Stimulated activated CD4-positive, alpha-beta T cell treated with anti-CD3 and anti-CD28 coated beads, TNF-alpha, amount 100 ng/mL, for 4 hours (primary cell): ENCODE measurements at regions not wholly inside any gene's neighbourhood (a gene's known extent, or its start where the extent isn't known, plus 50 kb on each side); places are given as distances from the start of the nearest gene placed in this dataset.

Experiments
- DNase-seq, 3 experiments: peaks; one replicate each; pipeline ENCODE4 v3.0.0-alpha.2; 2020; ENCODE audit warnings: low read depth in 3 of 3

GRCh38 chr11:115911613-115912346 is 407.6 kb upstream of the CADM1 start:
- no peak for DNase-seq

GRCh38 chr11:115910379-115910778 is 406.2 kb upstream of the CADM1 start:
- DNase-seq: no peak

DNA sequence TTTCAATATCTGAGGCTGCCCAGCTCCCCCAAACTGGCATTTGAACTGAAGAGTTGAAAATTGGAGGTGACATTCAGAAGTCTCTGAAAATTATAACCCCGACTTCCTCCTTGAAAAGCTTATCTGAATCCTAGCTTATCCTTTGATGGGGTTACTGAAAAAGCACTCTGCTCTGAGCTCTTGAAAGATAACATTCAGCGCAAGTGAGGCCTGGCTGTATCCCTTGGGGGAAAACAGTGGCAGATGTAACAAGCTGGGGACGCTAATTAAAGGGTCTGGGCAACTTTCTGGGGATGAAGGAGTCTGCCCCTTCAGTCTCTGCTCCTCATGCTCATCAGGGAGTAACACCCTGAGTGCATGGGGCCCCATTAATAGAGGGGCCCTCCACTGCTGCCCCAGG is 402.0 kb upstream of the CADM1 start:
- DNase-seq: no peak

DNA sequence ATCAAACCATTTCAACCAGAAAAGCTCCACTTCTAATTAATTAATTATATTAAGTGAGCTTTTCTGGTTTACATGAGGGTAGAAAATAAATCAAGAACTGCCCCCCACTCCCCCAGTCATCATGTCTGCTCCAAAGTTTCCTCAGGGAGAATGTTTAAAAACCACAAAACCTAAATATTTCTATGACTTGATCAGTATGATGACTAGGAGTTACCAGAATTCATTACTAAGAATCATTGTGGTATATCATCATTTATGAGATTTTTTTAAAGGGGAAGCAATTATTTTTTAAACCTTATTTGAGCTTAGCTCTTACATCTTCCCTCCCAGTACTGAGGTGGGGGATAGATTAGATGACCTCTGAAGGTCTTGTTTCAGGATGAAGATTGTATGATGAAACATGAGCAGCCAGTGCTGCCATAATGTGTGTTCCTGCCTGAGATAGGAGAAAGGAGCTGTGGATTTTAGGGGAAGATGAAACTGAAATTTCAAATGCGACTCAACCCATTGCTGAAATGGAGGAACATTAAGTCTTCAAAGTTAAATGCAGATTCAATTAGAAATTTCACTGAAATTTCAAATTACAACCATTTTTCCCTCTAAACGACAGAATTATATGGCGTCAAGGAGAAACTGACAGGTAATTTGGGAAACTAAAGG is 401.3 kb upstream of the CADM1 start:
- no peak for DNase-seq

DNA sequence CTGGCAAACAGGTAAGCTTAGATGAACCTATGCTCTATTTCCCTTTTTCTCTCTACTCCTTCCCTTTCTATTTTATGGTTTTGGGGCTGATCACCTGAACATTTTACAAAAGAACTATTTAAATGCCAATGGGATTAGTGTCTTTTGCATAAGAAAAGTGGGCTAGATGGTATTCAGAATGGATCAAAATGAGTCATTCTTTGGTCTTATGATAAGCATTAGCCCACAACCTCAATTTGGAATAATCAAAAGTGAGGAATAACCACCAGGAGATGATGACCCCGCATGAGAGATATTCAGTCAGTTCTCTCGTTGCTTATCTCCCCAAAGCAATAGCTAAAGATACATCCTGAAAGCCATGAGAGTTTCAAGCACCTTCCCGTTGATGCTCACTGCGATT is 399.0 kb upstream of the CADM1 start:
- no peak for DNase-seq

GRCh38 chr11:115901069-115901468 is 396.9 kb upstream of the CADM1 start:
- no peak for DNase-seq

DNA sequence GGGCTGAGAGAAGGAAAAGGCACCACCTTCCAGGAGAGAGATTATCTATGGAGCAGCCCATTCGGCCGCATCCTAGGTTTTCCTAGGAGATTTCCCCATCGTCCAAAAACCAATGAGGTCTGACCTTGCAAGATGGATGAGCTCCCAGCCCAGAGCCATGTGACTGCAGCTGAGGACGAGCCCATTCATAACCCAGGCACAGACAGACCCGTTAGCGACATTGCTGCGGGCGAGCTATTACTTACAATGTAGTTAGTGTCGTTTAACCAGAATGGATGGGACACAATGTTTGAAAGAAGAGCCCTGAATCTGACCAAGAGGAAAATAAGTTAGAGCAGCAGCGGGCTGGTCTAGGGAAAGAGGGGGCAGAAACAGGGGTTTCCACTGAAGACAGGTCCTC is 395.9 kb upstream of the CADM1 start:
- DNase-seq: no peak

DNA sequence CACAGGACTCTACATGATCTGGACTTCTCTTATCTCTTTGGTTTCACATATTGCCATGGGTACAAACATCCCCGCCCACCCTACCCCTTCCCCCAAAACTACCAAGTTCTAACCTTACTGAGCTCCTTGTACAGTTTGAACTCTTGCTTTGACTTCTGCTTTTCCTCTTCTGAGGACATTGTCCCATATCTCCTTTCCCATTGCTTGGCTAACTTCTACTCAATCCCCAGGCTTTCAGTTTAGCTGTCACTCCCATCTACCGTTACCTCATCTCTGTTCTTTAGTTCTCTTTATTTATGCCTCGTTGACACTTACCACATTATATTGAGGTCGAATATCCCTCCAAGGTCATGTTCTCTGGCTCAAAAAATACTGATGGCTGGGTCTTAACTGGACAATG is 393.5 kb upstream of the CADM1 start:
- no peak for DNase-seq

DNA sequence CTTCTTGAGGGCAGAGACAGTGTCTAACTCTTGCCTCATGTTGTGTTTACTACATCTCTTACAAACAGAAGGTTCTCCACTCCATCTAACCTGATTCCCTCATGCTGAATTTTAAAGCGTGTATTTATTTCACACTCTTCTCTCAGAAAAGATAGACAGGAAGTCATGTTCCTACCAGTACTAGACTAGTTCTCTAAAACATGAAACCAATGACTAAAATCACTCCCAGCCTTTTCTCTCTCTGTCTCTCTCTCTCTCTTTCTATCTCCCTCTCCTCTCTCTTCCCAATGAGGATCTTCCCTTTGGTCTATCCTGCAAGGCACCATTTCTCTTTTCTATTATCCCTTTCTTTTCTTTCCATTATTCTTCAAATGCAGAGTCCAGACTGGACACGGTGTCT is 391.9 kb upstream of the CADM1 start:
- DNase-seq: no peak

DNA sequence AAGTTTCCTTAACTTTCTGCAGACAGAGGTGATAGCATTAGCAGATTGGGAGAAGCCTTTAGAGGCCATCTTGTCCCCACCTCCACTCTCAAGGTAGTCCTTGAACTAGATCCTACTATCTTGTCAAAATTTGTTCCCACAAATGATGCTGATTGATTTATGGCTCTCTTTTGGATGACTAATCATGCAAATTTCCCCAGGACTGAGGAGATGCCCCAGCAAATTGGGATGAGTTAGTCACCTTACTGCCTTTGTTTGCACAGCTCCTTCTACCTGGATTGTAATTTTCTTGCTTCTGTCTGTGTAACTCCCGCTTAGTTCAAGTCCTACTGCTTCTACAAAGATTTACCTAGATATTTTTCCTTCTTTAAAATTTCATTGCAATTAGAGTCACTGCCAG is 391.4 kb upstream of the CADM1 start:
- no peak for DNase-seq

- DNase-seq: no peak
These were observed 390.0 kb upstream of the CADM1 start for GRCh38 chr11:115894176-115894575.

- no peak for DNase-seq
These were observed 389.4 kb upstream of the CADM1 start for GRCh38 chr11:115893461-115894099.

DNA sequence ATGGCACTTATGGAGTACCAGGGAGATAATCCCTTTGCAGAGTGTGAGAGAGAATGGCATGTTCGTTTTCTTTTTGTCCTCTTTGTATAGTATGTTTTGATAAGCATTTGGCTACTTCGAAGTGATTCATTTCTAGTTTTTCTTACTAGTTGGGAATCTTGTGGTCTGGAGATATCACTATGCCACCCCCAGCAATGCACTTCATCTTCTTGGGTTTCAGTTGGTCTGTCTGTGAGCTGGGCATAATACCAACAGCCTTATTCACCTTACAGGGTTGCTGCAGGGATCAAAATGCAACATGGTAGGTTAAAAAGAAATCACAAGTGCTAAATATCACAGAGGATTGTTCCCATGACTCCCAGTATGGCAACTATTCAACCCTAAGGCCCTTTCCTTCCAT is 387.8 kb upstream of the CADM1 start:
- DNase-seq: no peak

DNA sequence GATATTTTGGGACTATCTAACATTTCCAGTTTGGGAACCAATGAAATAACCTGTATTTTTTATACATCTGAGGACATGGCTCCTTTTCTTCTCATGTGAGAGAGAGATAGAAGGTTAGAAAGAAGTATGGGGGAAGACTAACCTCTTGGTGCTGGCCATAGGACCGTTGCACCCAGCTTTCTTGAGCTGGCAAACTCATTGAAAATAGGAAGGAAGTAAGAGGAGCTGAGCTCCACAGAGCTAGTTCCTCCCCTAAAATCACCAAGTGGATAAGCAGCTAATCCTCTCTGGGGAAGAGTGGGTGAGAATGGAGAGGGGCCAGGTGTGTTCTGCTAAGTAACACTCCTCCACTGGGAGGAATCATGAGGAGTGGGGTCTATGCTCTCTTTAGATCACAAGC is 387.4 kb upstream of the CADM1 start:
- no peak for DNase-seq

GRCh38 chr11:115890500-115890899 is 386.3 kb upstream of the CADM1 start:
- no peak for DNase-seq

- DNase-seq: no peak
These were observed 385.5 kb upstream of the CADM1 start for GRCh38 chr11:115889712-115890111.

DNA sequence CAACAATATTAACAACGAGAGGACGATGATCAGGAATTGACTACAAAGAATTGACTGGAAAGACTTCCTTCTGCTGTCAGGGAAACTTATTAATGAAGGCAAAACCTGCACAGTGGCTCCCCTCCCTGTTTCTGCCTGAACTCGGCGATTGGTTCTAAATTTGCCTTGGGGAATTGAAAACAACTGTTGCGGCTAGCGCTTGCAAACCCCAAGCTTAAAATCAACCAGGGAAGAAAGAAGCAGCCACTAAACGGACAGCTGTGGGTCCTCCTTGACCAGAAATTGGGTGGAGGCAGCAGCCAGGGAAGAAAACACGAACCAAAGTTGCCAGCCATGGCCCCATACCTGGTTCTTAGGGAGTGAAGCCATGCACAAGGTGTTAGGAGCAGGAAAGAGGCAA is 383.5 kb upstream of the CADM1 start:
- DNase-seq: no peak

DNA sequence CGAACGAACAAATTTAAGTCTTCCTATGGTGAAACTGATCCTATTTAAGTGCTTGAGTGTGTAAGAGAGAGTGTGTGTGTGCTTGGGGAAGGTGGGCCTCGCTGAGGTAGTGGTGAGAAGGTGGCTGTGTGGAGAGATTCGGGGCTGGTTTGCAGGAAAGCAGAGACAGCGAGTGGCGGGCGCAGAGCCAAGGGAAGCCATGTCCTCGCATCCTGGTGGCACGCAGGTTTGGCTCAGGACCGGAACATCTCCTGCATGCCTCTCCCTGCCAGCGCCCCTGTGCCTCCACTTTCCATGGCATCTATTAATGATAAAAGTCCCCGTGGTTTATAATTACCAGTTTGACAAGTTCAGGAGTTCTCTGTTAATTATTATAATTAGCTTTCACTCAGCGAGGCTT is 383.1 kb upstream of the CADM1 start:
- DNase-seq: no peak

DNA sequence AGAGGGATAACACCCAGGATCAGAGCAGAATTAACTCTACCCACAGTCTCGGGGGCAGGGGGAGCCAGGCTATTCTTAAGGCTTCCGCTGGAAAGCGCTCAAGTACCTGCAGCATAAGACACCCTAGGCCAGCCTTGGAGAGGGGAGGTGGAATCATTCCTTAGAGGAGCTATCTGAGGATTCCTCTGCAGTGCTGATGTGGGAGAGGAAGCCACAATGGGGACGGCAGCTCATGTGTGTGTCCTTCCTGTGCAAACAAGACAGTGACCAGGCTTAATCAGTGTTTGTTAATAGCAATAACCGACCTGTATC is 382.2 kb upstream of the CADM1 start:
- no peak for DNase-seq

GRCh38 chr11:115885535-115886421 is 381.6 kb upstream of the CADM1 start:
- DNase-seq: no peak

DNA sequence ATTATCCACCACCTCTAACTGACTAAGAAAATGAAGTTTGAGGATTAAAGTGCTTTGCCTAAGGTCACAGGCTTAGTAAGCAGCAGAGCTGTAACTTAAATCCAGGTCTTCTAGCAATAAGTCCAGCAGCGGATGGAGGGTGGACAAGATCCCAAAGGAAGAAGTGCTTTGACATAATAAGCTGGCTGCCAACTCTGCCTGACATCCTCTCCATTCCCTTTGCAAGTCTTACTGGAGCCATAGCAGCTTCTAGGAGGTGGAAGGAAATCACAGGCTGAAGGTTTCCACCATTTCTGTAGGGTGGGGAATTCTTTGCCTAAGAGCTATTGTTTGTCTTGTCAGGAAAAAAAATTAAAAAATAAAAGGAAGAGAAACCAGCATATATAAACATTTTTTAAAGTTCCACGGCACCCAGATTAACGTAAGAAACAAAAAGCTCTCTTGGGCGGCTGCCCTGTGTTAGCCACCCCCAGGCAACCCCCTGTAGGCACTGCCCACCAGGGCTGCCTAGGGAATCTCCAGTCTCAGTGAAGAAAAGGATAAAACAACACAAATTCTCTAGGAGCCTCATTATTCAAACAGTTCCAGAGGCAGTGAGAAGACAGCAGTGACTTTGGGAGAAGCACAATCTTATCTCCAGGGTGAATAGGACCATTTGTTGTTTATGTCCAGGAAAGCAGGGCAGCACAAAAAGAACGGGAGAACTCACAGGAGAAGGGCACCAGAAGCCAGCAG is 380.8 kb upstream of the CADM1 start:
- no peak for DNase-seq

DNA sequence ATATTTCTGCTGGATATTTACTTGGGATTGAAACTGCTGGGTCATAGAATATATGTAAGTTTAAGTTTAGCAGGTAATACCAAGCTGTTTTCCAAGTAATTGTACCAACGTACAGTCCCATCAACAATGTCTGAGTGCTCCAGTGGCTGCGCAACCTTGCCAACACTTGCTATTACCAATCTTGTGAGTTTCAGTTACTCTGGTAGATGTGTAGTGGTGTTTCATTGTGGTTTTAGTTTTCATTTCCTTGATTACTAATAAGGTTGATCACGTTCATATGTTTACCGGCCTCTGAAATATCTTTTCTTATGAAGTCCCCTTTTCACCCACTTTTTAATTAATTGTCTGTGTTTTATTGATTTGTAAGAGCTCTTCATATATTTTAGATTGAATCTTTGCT is 370.6 kb upstream of the CADM1 start:
- DNase-seq: no peak
